ENCODE measurements at regions not wholly inside any gene's neighbourhood (a gene's known extent, or its start where the extent isn't known, plus 50 kb on each side); places are given as distances from the start of the nearest gene placed in this dataset.

- TF ChIP-seq YY1 (IDR thresholded peaks at IDR 0.05; ENCODE audit: insufficient read depth, insufficient read length) (no peak), ZNF274 (IDR thresholded peaks at IDR 0.05; ENCODE audit: low read depth, low read length) (no peak), SUZ12 (IDR thresholded peaks at IDR 0.05; ENCODE audit: extremely low read depth, insufficient read depth, insufficient read length) (no peak)
- no peaks in the 10 kb centered on the region for H3K27me3 ChIP-seq (ENCODE audit: insufficient read depth, insufficient read length)
These were observed 65.6 kb upstream of the RMST start for GRCh38 chr12:97397008-97397407.

GRCh38 chr12:97398704-97399103, 63.9 kb upstream of the RMST start:
- H3K9me3 ChIP-seq (ENCODE audit: insufficient read depth, low read length), result no peaks in the 10 kb centered on the region
- no peak overlapping the region for H3K4me3 ChIP-seq (ENCODE audit: insufficient read length, low read depth)
- peaks cover 4% of the 10 kb centered on the region for H3K4me1 ChIP-seq (ENCODE audit: insufficient read depth, insufficient read length)
- TF ChIP-seq YY1 (IDR thresholded peaks at IDR 0.05; ENCODE audit: insufficient read depth, insufficient read length) (no peak), ZNF274 (IDR thresholded peaks at IDR 0.05; ENCODE audit: low read depth, low read length) (no peak), SUZ12 (IDR thresholded peaks at IDR 0.05; ENCODE audit: extremely low read depth, insufficient read depth, insufficient read length) (no peak)
- H3K9ac ChIP-seq (ENCODE audit: insufficient read length, low read depth), result no peak overlapping the region
- DNase-seq (ENCODE audit: low read depth, low spot score), result no peak
- no peaks in the 10 kb centered on the region for H3K36me3 ChIP-seq (ENCODE audit: insufficient read depth, insufficient read length, low read length)
- H3K27me3 ChIP-seq (ENCODE audit: insufficient read depth, insufficient read length), result no peaks in the 10 kb centered on the region

More at GRCh38 chr12:97397008-97397407, 65.6 kb upstream of the RMST start:
- no peak overlapping the region for H3K4me3 ChIP-seq (ENCODE audit: insufficient read length, low read depth)
- no peak overlapping the region for H3K9ac ChIP-seq (ENCODE audit: insufficient read length, low read depth)
- peaks cover 4% of the 10 kb centered on the region for H3K4me1 ChIP-seq (ENCODE audit: insufficient read depth, insufficient read length)
- DNase-seq (ENCODE audit: low read depth, low spot score), result peak; percentile 90
- no peaks in the 10 kb centered on the region for H3K9me3 ChIP-seq (ENCODE audit: insufficient read depth, low read length)
- H3K36me3 ChIP-seq (ENCODE audit: insufficient read depth, insufficient read length, low read length), result no peaks in the 10 kb centered on the region

GRCh38 chr12:97404093-97404492, 58.5 kb upstream of the RMST start:
- Histone ChIP-seq H3K9ac (ENCODE audit: insufficient read length, low read depth) (no peak overlapping the region), H3K4me3 (ENCODE audit: insufficient read length, low read depth) (no peak overlapping the region), H3K4me1 (ENCODE audit: insufficient read depth, insufficient read length) (no peaks in the 10 kb centered on the region), H3K9me3 (ENCODE audit: insufficient read depth, low read length) (no peaks in the 10 kb centered on the region), H3K27me3 (ENCODE audit: insufficient read depth, insufficient read length) (no peaks in the 10 kb centered on the region), H3K36me3 (ENCODE audit: insufficient read depth, insufficient read length, low read length) (no peaks in the 10 kb centered on the region)
- DNase-seq (ENCODE audit: low read depth, low spot score), result no peak
- no peak for TF ChIP-seq ZNF274 (IDR thresholded peaks at IDR 0.05; ENCODE audit: low read depth, low read length)
- TF ChIP-seq SUZ12 (IDR thresholded peaks at IDR 0.05; ENCODE audit: extremely low read depth, insufficient read depth, insufficient read length), result no peak
- TF ChIP-seq YY1 (IDR thresholded peaks at IDR 0.05; ENCODE audit: insufficient read depth, insufficient read length), result no peak

- Histone ChIP-seq H3K4me3 (ENCODE audit: insufficient read length, low read depth) (no peak overlapping the region), H3K36me3 (ENCODE audit: insufficient read depth, insufficient read length, low read length) (no peaks in the 10 kb centered on the region), H3K9me3 (ENCODE audit: insufficient read depth, low read length) (no peaks in the 10 kb centered on the region), H3K27me3 (ENCODE audit: insufficient read depth, insufficient read length) (no peaks in the 10 kb centered on the region), H3K4me1 (ENCODE audit: insufficient read depth, insufficient read length) (no peaks in the 10 kb centered on the region), H3K9ac (ENCODE audit: insufficient read length, low read depth) (no peak overlapping the region)
- DNase-seq (ENCODE audit: low read depth, low spot score), result peak; percentile 76
- TF ChIP-seq ZNF274 (IDR thresholded peaks at IDR 0.05; ENCODE audit: low read depth, low read length), result no peak
- TF ChIP-seq YY1 (IDR thresholded peaks at IDR 0.05; ENCODE audit: insufficient read depth, insufficient read length), result no peak
These were observed 58.1 kb upstream of the RMST start for GRCh38 chr12:97404543-97404942.

- H3K36me3 ChIP-seq (ENCODE audit: insufficient read depth, insufficient read length, low read length), result no peaks in the 10 kb centered on the region
- H3K9ac ChIP-seq (ENCODE audit: insufficient read length, low read depth), result no peak overlapping the region
- H3K4me3 ChIP-seq (ENCODE audit: insufficient read length, low read depth), result no peak overlapping the region
- TF ChIP-seq SUZ12 (IDR thresholded peaks at IDR 0.05; ENCODE audit: extremely low read depth, insufficient read depth, insufficient read length) (no peak), YY1 (IDR thresholded peaks at IDR 0.05; ENCODE audit: insufficient read depth, insufficient read length) (no peak), ZNF274 (IDR thresholded peaks at IDR 0.05; ENCODE audit: low read depth, low read length) (no peak)
- no peaks in the 10 kb centered on the region for H3K27me3 ChIP-seq (ENCODE audit: insufficient read depth, insufficient read length)
- no peaks in the 10 kb centered on the region for H3K9me3 ChIP-seq (ENCODE audit: insufficient read depth, low read length)
- no peaks in the 10 kb centered on the region for H3K4me1 ChIP-seq (ENCODE audit: insufficient read depth, insufficient read length)
- no peak for DNase-seq (ENCODE audit: low read depth, low spot score)
These were observed 54.2 kb upstream of the RMST start for GRCh38 chr12:97408363-97408762.

- TF ChIP-seq SUZ12 (IDR thresholded peaks at IDR 0.05; ENCODE audit: extremely low read depth, insufficient read depth, insufficient read length) (no peak), ZNF274 (IDR thresholded peaks at IDR 0.05; ENCODE audit: low read depth, low read length) (no peak), YY1 (IDR thresholded peaks at IDR 0.05; ENCODE audit: insufficient read depth, insufficient read length) (no peak)
- no peaks in the 10 kb centered on the region for H3K9me3 ChIP-seq (ENCODE audit: insufficient read depth, low read length)
- no peak for DNase-seq (ENCODE audit: low read depth, low spot score)
- no peaks in the 10 kb centered on the region for H3K27me3 ChIP-seq (ENCODE audit: insufficient read depth, insufficient read length)
- H3K36me3 ChIP-seq (ENCODE audit: insufficient read depth, insufficient read length, low read length), result no peaks in the 10 kb centered on the region
- no peaks in the 10 kb centered on the region for H3K4me1 ChIP-seq (ENCODE audit: insufficient read depth, insufficient read length)
- no peak overlapping the region for H3K9ac ChIP-seq (ENCODE audit: insufficient read length, low read depth)
- no peak overlapping the region for H3K4me3 ChIP-seq (ENCODE audit: insufficient read length, low read depth)
These were observed 51.3 kb upstream of the RMST start for GRCh38 chr12:97411341-97411740.
